HEK293T (cell line): ENCODE measurements at regions not wholly inside any gene's neighbourhood (a gene's known extent, or its start where the extent isn't known, plus 50 kb on each side); places are given as distances from the start of the nearest gene placed in this dataset.

Source experiments
- CTCF ChIA-PET: fragments of 350-600 bp; formaldehyde crosslinking; extraction: SDS; loops from one replicate; lab custom pipeline; 2021; ENCODE audit warnings: antibody characterized with exemption, inconsistent platforms; lab: Yijun Ruan, JAX
- POLR2A ChIA-PET: fragments of 350-600 bp; formaldehyde crosslinking; extraction: SDS; loops from one replicate; lab custom pipeline; 2020; ENCODE audit warnings: antibody characterized with exemption, inconsistent platforms; lab: Yijun Ruan, JAX
- DNase-seq: peaks from one replicate; pipeline ENCODE4 v3.0.0; 2012; ENCODE audit warnings: mixed read lengths; ENCODE audit errors: extremely low spot score
- ARNT ChIP-seq: fragments of 450-650 bp; IDR thresholded peaks from 2 replicates; pipeline ENCODE4 v1.6.1; 2017; ENCODE audit warnings: mild to moderate bottlenecking
- BHLHE40 ChIP-seq: fragments of 450-650 bp; IDR thresholded peaks from 2 replicates; pipeline ENCODE4 v1.6.1; 2016; ENCODE audit warnings: mild to moderate bottlenecking, moderate library complexity, borderline replicate concordance
- CTBP1 ChIP-seq: fragments of 450-650 bp; IDR thresholded peaks from 2 replicates; pipeline ENCODE4 v1.6.1; 2016; ENCODE audit warnings: borderline replicate concordance
- ELF4 ChIP-seq: fragments of 450-650 bp; IDR thresholded peaks from 2 replicates; pipeline ENCODE4 v1.6.1; 2017; ENCODE audit warnings: antibody characterized with exemption
- FOXA1 ChIP-seq: fragments of 450-650 bp; IDR thresholded peaks from 2 replicates; pipeline ENCODE4 v1.6.1; 2016; ENCODE audit warnings: mild to moderate bottlenecking
- FOXK2 ChIP-seq: fragments of 450-650 bp; IDR thresholded peaks from 2 replicates; pipeline ENCODE4 v1.6.1; 2016; ENCODE audit warnings: mild to moderate bottlenecking
- FOXM1 ChIP-seq: fragments of 450-650 bp; IDR thresholded peaks from 2 replicates; pipeline ENCODE4 v1.6.1; 2017; ENCODE audit warnings: mild to moderate bottlenecking, borderline replicate concordance
- HDGF ChIP-seq: fragments of 450-650 bp; IDR thresholded peaks from 2 replicates; pipeline ENCODE4 v1.6.1; 2017; ENCODE audit warnings: antibody characterized with exemption, borderline replicate concordance
- L3MBTL2 ChIP-seq: fragments of 450-650 bp; conservative IDR thresholded peaks from 2 replicates; pipeline ENCODE4 v1.6.1; 2016; ENCODE audit warnings: mild to moderate bottlenecking
- LEF1 ChIP-seq: fragments of 450-650 bp; IDR thresholded peaks from 2 replicates; pipeline ENCODE4 v1.6.1; 2017; ENCODE audit warnings: mild to moderate bottlenecking, borderline replicate concordance
- NFRKB ChIP-seq: fragments of 450-650 bp; IDR thresholded peaks from 2 replicates; pipeline ENCODE4 v1.6.1; 2016; ENCODE audit warnings: mild to moderate bottlenecking, moderate library complexity
- SP1 ChIP-seq: fragments of 450-650 bp; IDR thresholded peaks from 2 replicates; pipeline ENCODE4 v1.6.1; 2017
- SUZ12 ChIP-seq: fragments of 450-650 bp; IDR thresholded peaks from 2 replicates; pipeline ENCODE4 v1.6.1; 2016; ENCODE audit warnings: mild to moderate bottlenecking
- TARDBP ChIP-seq: fragments of 450-650 bp; IDR thresholded peaks from 2 replicates; pipeline ENCODE4 v1.6.1; 2016
- ZNF384 ChIP-seq: fragments of 450-650 bp; IDR thresholded peaks from 2 replicates; pipeline ENCODE4 v1.6.1; 2016
- TF ChIP-seq, protein P1 (sequence below): fragments of 450-650 bp; IDR thresholded peaks from 2 replicates; pipeline ENCODE4 v1.6.1; 2016

DNA sequence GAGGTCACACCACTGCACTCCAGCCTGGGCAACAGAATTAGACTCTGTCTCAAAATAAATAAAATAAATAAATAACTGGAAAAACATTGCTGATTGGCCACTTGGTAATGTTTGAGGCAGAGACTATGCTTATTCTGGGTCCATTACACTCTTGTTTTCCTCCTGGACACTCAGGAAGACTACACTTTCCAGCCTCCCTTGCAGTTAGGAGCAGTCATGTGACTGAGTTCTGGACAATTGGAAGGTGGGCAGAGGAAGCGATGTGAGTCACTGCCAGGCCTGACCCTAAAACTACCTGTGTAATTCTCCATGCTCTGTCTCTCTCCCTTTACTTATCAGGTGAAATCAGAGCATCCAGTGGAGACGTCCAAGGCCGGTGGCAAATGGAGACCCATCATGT, 74.4 kb downstream of the VCPKMT start:
- CTCF ChIA-PET, result no interaction called here

DNA sequence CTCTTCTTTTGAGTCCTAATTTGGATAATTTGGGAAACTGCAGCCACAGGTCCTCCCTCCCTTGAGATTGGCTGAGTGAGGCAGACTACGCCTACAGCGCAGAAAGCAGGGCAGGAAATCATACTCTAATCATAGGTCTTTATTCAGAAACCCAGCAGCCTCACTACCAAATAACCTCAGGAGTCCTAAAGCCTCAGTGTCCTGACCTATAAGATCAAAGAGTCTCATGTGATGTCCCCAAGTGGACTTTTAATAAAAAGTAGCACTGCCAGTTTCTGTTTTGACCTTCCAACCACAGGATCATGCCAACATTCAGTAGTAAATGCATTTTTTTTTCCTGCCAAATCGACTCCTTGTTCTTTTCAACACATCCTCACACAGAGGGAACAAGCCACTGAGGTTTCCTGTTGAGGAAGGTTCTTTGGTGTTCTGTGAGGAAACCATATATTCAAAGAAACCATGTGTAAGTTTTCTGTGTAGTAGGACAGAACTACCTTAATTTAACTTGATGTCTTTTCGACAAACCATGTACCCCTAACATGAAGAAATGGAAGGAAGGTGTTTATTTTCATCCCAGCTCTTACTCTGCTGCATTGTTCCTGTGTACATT, 72.2 kb downstream of the VCPKMT start:
- TF ChIP-seq, protein P1, sequence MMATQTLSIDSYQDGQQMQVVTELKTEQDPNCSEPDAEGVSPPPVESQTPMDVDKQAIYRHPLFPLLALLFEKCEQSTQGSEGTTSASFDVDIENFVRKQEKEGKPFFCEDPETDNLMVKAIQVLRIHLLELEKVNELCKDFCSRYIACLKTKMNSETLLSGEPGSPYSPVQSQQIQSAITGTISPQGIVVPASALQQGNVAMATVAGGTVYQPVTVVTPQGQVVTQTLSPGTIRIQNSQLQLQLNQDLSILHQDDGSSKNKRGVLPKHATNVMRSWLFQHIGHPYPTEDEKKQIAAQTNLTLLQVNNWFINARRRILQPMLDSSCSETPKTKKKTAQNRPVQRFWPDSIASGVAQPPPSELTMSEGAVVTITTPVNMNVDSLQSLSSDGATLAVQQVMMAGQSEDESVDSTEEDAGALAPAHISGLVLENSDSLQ, result no peak
- no peak for TF ChIP-seq LEF1
- TF ChIP-seq ARNT, result no peak
- no peak for TF ChIP-seq TARDBP
- POLR2A ChIA-PET, result no interaction called here
- CTCF ChIA-PET, result no interaction called here
- no peak for DNase-seq

More for the DNA sequence above, 74.4 kb downstream of the VCPKMT start:
- POLR2A ChIA-PET, result no interaction called here
- TF ChIP-seq HDGF (no peak), L3MBTL2 (no peak), FOXM1 (no peak), TARDBP (no peak), ELF4 (no peak)
- DNase-seq, result no peak

DNA sequence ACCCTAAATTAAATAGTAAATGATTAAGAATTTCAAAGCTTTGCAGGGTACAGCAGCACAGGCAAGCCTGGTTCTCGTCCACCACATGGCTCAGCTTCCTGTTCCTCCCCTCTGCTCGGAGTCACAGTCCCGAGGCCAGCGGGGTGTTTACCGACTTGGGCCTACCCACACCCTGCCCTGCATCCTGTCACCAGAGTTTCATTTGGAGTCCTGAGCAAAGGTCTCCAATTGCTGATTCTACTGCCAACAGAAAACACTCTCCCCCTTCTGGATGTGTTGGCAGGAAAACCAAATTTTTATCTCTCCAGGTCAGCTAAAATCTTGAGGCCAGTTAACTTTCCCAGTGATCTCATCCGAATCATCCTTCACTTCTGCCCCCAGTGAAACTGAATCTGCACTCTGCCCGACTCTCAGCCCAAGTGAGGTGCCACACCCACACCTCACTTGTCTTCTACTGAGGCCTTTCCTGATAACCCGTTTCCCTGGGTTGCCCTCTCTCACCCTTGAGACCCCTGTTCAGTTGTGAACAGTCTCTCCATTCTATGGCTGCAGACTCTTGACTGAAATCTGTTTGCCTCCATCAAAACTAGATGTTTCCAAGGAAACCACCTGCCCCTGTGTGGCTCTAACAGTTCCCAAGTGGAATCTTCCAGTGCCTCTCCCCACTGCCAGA, 71.2 kb downstream of the VCPKMT start:
- no peak for DNase-seq
- POLR2A ChIA-PET, result no interaction called here
- CTCF ChIA-PET, result no interaction called here

DNA sequence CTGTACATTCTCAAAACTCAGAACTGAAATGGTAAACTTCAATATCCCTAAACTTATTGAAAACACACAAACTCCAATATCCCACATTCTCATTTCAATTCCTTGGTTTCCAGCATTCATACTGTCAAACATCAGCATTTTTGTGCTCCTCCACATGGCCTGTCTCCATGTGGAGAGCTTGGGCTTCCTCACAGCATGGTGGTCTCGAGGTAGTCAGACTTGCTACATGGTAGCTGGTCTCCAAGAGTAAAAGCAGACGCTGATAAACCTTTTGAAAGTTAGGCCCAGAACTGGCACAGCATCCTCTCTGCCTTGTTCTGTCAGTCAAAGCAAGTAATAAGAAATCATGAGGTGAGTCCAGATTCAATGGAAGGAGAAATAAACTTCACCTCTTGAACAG, 70.5 kb downstream of the VCPKMT start:
- ChIA-PET CTCF (no interaction called here), POLR2A (no interaction called here)
- no peak for DNase-seq
- TF ChIP-seq, protein P1, result no peak
- TF ChIP-seq L3MBTL2, result no peak
- TF ChIP-seq BHLHE40, result no peak
- TF ChIP-seq FOXK2, result no peak
- no peak for TF ChIP-seq ZNF384
- TF ChIP-seq FOXM1, result no peak

More for the DNA sequence above, 71.2 kb downstream of the VCPKMT start:
- TF ChIP-seq SUZ12, result no peak
- no peak for TF ChIP-seq FOXA1
- no peak for TF ChIP-seq TARDBP
- TF ChIP-seq, protein P1, result no peak
- no peak for TF ChIP-seq BHLHE40
- TF ChIP-seq NFRKB, result no peak
- TF ChIP-seq HDGF, result no peak
- TF ChIP-seq FOXK2, result no peak
- TF ChIP-seq CTBP1, result no peak
- TF ChIP-seq SP1, result no peak

DNA sequence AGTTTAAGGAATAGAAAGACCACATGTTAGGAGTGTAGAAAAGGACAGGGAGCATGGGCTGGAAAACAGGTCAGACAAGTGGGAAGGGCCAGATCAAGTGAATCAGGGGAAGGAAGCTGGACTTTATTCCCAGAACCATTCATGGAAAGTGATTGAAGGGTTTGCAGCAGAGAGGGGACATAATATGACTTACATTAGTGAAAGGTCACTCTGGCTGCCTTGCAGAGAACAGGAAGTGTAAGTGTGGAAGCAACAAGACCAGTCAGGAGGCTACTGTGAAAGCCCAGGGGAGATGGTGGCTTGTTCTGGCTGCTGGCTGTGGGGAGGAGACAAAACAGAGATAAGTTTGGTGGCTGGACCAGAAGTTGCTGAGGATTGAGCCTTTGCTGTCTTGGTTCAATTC, 69.1 kb downstream of the VCPKMT start:
- no peak for DNase-seq
- TF ChIP-seq ARNT (no peak), TARDBP (no peak), BHLHE40 (no peak), CTBP1 (no peak), HDGF (no peak), SP1 (no peak), ZNF384 (no peak)
- POLR2A ChIA-PET, result interaction anchor here (1.2 kb wide), 1 partner anchor 14 kb away, joined by 3 read pairs; no protein-coding TSS in a partner anchor
- CTCF ChIA-PET, result no interaction called here

DNA sequence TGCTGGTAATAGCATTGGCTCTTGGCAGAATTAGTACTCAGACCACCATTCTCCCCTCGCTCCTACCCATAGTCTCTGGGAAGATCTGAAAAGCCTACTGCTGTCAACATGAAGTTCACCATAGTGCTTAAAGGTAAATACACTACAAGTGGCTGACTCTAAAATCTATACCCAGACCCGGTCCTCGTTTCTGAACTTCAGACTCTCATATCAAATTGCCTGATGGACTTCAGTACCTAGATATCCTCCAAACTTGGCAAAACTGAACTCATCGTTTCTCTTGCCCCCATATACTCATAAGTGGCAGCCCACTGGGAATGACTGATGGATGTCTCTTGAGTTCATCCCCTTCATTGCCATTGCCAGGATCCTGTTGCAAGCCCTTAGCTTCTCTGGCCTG, 67.3 kb downstream of the VCPKMT start:
- no peak for DNase-seq
- ChIA-PET CTCF (no interaction called here), POLR2A (no interaction called here)
- TF ChIP-seq ELF4, result no peak
- no peak for TF ChIP-seq FOXK2
- TF ChIP-seq, protein P1, result no peak
- no peak for TF ChIP-seq FOXA1
- no peak for TF ChIP-seq ZNF384
- no peak for TF ChIP-seq SP1
- TF ChIP-seq BHLHE40, result no peak
- no peak for TF ChIP-seq NFRKB
- no peak for TF ChIP-seq CTBP1
- no peak for TF ChIP-seq HDGF
- TF ChIP-seq TARDBP, result no peak
- no peak for TF ChIP-seq L3MBTL2
